HG02938 (cell line): ENCODE measurements at regions not wholly inside any gene's neighbourhood (a gene's known extent, or its start where the extent isn't known, plus 50 kb on each side); places are given as distances from the start of the nearest gene placed in this dataset.
"Not testable (repeated sequence)": the region's sequence is repeated elsewhere in the genome, so short reads cannot be mapped to it uniquely, and the experiment has no call there.

Source experiments
- ATAC-seq: cut with Tn5 transposase; IDR thresholded peaks from one replicate; pipeline ENCODE4 v1.9.1; 2021; ENCODE audit warnings: mild to moderate bottlenecking, moderate library complexity; ENCODE audit not compliant: unreplicated experiment

- no peak for ATAC-seq
Observed at GRCh38 chr16:13611596-13611995, 308.4 kb upstream of the ERCC4 start.

DNA sequence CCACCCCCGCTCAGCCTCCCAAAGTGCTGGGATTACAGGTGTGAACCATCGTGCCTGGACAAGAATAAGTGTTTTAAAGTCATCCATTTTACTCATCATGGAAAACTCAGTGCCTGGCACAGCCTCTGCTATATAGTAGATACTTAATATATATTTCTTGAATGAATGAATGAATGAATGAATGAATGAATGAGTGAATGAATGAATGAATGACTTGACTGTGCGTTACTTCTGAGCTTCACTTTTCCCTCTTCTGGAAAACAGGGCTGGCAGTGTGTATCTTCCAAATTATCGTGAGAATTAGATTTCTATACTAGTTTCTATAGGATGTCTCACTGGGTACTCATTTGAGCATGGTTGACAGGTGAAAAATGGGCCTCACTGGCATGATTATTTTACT lies 307.3 kb upstream of the ERCC4 start:
- ATAC-seq: no peak

- ATAC-seq: no peak
Observed at GRCh38 chr16:13613165-13613564, 306.8 kb upstream of the ERCC4 start.

DNA sequence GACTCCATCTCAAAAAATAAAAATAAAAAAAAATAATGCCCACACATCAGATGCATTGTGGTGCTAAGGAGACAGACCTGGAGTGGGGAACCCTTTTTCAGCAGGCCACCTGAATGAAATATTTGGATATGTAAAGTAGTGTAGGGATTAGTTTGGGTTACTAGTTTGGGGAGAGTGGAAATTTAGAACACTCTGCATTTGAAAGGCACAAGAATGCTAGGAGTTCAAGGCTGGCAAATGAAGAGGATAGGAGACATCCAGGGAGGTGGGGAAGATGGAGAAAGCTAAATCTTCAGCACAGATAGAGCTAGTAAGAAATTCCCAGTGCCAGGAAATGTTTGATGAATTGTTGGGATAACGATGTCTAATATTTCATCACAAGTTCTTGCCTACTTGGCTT lies 298.3 kb upstream of the ERCC4 start:
- no peak for ATAC-seq

DNA sequence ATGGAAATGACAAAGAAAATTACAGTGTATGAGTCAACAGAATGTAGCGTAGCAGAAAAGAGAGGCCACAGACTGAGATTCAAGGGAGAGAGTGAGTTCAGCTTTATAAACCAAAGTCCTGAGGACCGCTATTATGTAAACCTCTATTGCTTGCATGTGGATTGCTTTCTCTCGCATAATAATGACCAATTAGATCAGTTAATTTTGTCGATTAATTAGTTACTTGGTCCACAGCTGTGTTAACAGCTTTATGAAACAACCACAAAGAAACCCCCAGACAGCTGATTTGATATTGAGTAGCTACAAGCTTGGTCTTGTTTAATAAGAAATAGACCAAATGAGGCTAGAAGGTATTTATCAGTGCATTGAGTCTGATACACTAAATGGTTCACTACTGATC lies 291.8 kb upstream of the ERCC4 start:
- ATAC-seq: no peak

GRCh38 chr16:13629704-13630103 lies 290.2 kb upstream of the ERCC4 start:
- ATAC-seq: no peak

DNA sequence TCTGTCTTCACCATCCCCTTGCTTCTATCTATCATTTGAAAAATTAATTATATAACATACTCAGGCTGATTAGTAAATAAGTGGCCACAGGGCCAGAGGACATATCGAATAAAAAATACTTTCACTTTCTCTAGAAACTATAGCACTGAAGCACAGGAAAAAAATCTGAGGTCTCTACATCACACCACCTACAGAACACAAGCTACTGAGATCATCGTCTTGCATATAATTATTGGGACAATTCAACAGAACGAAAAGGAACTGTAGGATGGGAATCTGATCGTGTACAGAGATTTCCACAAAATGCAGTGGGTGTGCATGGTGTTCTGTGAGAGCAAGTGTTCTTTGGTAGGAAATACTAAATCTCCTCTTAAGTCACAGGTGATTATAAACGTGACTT lies 289.6 kb upstream of the ERCC4 start:
- no peak for ATAC-seq

DNA sequence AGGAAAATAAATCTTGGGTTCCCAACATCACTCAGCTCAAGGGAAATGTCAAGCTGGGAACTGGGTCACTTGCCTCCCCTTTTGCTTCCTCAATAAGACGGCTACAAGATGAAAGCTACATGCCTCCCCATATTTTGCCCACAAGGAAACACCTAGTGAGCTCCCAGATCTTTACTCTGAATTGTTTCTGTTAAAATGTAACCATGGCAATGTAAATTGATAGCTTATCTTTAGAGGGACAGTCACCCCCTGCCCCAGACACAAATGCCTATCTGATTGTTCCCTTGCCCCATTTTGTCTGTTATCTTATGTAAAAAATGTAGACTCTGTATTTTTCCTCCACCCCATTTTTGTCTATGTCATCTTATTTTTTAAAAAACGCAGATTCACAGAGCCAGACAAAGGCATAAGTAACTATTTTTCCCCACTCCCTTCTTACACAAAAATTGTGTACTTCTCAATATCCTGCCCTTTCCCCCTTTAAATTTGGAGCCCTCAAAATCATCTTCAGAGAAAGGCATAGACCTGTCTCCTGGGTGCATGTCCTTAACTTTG lies 288.7 kb upstream of the ERCC4 start:
- no peak for ATAC-seq

DNA sequence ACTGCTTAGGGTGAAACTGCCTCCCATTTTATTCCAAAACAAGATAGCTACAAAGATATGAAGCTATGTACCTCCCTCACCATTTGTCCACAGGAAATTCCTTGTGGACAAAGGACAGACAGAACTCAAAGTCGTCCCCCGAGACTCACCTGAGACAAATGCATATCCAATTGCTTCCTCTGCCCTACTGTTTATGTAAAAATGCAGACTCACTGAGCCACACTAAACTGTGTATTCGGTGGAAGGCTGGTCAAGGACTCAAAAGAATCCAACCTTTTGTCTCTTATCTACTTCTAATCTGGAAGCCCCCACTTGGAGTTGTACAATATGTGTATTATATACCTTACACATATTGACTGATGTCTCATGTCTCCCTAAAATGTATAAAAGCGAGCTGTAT lies 288.0 kb upstream of the ERCC4 start:
- no peak for ATAC-seq

DNA sequence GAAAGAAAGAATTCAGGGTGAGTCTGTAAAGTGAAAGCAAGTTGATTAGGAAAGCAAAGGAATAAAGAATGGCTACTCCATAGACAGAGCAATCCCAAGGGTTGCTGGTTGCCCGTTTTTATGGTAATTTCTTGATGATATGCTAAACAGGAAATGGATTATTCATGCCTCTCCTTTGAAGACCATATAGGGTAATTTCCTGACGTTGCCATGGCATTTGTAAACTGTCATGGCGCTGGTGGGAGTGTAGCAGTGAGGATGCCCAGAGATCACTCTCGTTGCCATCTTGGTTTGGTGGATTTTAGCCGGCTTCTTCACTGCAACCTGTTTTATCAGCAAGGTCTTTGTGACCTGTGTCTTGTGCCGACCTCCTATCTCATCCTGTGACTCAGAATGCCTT lies 287.4 kb upstream of the ERCC4 start:
- ATAC-seq: not testable (repeated sequence)

DNA sequence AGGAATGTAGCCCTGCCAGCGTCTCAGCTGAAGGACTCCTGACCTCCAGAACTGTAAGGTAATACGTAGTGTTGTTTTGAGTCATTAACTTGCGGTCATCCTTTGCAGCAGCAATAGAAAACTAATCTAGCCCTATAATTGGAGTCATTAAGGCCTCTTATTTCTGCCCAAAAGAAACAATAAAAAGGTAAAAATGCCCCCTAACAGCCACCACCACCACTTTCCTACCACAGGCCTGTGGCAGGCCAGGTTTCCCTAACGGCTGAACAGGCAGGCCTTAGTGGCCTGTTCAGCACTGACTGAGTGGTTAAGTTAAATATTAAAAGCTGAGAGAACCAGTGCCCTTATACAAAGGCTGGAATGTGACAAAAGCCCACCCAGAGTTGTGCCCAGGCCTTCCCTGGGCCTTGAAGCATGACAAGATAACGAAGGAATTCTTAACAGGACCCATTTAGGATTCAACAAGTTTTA lies 286.5 kb upstream of the ERCC4 start:
- ATAC-seq: no peak

GRCh38 chr16:13634253-13634652 lies 285.7 kb upstream of the ERCC4 start:
- ATAC-seq: no peak

DNA sequence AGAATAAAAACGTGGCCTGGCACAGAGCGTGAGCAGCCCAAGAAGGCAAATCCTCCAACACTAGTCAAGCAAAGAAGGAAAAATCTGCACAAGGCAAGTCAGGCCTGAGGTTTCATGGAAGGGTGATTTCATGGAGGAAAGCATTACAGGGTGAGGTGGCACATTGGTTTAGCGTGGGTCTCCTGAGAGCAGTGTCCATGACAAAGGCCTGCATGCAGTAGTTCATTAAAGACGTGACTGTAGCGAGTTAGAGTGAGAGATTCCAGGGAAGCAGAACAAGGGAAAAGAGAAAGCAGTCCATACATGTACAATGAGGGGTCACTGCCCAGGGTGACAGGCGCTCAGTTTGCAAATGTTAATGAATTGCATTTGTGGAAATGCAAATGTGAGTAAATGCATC lies 285.0 kb upstream of the ERCC4 start:
- ATAC-seq: no peak

GRCh38 chr16:13638218-13638617 lies 281.7 kb upstream of the ERCC4 start:
- no peak for ATAC-seq

DNA sequence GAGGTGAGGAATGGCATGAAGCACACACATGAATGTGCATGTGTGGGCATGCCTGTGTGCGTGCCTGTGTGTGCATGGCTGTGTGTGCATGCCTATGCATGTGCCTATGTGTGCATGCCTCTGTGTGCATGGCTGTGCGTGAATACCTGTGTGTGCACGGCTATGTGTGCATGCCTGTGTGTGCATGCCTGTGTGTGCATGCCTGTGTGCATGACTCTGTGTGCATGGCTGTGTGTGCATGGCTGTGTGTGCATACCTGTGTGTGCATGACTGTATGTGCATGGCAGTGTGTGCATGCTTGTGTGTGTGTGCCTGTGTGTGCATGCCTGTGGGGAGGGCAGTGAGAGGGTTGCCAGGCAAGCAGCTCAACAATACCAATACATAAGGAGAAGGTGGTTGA lies 276.5 kb upstream of the ERCC4 start:
- no peak for ATAC-seq

DNA sequence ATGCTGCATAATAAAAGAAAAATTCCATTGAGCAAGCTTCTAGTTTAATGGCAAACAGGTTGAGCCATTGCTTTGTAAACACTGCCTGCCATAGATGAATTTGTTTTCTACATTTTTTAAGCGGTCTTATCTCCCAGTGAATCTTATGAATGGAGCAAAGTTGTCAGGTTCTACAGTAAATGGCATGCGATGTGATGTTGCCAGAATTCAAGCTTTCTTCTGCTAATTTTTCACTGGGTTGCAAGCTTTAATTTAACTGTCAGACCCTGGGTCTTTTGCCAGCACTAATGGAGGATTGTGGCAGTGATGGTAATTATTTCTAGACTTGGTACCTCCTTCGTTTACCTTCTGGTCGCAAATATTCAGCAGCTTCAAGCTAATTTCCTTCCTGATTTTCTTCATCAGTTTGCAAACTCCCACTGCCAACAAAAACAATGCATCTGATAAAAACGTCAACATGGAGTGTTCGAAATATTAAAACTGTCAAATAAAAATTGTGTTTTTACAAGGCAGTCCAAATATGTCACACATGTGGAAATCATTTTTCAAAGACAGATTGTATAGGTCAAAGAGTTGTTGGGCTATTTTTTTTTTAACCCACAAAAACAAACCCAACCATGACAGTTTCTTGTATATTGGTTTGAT lies 274.2 kb upstream of the ERCC4 start:
- no peak for ATAC-seq

GRCh38 chr16:13660807-13661206 lies 259.1 kb upstream of the ERCC4 start:
- no peak for ATAC-seq

GRCh38 chr16:13665876-13666275 lies 254.1 kb upstream of the ERCC4 start:
- no peak for ATAC-seq

DNA sequence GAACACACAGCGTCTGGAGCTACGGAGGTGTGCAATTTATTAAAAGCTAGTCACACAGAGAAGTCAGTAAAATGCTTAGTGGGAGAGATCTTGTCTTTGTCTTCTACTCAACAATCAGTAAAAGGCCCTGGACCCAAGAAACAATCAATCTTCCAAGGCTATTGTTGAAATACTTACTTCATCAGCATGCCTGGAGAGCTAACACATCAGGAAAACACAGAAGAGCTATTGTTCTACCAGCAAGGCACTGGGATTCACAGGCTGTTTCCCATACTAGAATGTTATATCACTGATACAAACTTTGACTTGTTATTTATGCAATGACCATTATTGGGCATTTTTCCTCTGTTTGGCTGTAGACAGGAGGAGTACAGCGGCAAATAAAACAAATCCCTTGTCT lies 247.8 kb upstream of the ERCC4 start:
- ATAC-seq: no peak

GRCh38 chr16:13680021-13680889 lies 239.7 kb upstream of the ERCC4 start:
- no peak for ATAC-seq

DNA sequence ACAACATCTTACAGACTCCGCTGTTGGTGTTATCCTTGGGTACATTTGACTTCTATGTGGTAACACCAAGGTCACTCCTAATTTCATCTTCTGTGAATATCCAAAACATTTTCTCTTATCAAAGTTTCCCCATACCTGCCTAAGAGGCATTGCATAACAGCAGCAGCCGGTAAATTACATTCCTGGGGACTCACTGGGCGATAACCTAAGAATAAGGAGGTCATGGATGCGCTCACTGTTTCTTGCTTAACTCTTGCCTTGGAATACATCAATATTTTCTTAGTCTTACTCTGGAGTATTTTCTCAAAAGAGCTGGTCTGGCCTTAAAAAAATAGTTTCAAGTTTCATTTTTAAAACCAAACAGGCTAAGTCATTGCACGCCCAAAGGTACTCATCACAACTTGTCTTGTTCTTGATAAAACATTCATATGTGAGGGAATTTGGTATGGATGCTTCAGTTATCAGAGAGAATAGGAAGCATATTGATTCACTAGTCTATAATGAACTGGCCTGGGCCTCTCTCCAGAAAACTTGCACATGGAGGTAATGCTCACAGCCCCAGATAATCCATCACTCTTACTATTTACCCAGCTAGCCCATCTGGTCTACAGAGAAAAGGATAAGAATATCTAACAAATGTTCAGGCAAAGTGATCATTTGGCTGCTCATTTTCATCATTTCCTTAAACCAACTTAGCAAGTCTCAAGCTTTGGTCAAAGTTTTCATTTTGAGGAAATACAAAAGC lies 235.0 kb upstream of the ERCC4 start:
- no peak for ATAC-seq
